ENCODE measurements at regions not wholly inside any gene's neighbourhood (a gene's known extent, or its start where the extent isn't known, plus 50 kb on each side); places are given as distances from the start of the nearest gene placed in this dataset.

- TF ChIP-seq, protein P1, sequence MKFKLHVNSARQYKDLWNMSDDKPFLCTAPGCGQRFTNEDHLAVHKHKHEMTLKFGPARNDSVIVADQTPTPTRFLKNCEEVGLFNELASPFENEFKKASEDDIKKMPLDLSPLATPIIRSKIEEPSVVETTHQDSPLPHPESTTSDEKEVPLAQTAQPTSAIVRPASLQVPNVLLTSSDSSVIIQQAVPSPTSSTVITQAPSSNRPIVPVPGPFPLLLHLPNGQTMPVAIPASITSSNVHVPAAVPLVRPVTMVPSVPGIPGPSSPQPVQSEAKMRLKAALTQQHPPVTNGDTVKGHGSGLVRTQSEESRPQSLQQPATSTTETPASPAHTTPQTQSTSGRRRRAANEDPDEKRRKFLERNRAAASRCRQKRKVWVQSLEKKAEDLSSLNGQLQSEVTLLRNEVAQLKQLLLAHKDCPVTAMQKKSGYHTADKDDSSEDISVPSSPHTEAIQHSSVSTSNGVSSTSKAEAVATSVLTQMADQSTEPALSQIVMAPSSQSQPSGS (IDR thresholded peaks at IDR 0.05; ENCODE audit: low read length), result no peak
- no peak for TF ChIP-seq PHF8 (conservative IDR thresholded peaks at IDR 0.05; ENCODE audit: low read depth, low read length)
Observed at GRCh38 chr9:7591501-7591900, 208.1 kb downstream of the DMAC1 start (continued).

All from H1 (cell line).